ENCODE measurements at regions not wholly inside any gene's neighbourhood (a gene's known extent, or its start where the extent isn't known, plus 50 kb on each side); places are given as distances from the start of the nearest gene placed in this dataset.

DNA sequence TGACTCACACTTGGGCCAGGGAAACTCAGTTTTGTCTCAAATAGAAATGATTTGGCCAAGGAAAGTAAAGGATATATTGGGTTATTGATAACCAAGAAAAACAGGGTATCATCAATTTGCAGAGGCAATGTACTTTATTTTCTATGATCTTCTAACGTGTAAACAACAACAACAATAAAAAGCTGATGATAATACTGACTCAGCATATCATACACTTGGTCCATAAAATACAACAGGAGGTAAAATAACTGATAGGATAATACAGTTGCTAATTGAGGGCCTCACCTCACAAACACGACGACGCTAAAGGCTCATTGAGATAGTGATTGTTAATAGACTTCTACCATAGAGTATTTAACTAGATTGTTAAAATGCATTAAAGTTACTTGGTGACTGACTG lies 774.0 kb upstream of the NOVA1 start:
- Histone ChIP-seq H3K4me1 (ENCODE audit: control insufficient read depth, insufficient read depth, low read length) (no peaks in the 10 kb centered on the region), H3K4me3 (ENCODE audit: low read depth in 2 of 2, low read length in 2 of 2) (no peak overlapping the region), H3K9me3 (ENCODE audit: control insufficient read depth, insufficient read depth, low read depth, low read length) (no peaks in the 10 kb centered on the region), H3K27ac (ENCODE audit: low read length) (no peak overlapping the region), H3K27me3 (ENCODE audit: control insufficient read depth, insufficient read depth, low read length) (no peaks in the 10 kb centered on the region), H3K36me3 (ENCODE audit: control insufficient read depth, insufficient read depth, low read length) (no peaks in the 10 kb centered on the region)
- DNase-seq (ENCODE audit: low read depth, low spot score) (no peak), ATAC-seq (no peak)
- BruUV-seq (replicated peaks) = no TSS peak
- POLR2A ChIA-PET = no interaction called here
- intact Hi-C loops (cut with micrococcal nuclease; ENCODE audit: unreplicated experiment) = no loop called here
- in situ Hi-C loops (cut with HindIII; ENCODE audit: low pct_unique_long_range_greater_than_20kb, low sequenced_read_pairs) = no loop called here
- TF ChIP-seq POLR2AphosphoS5 (IDR thresholded peaks at IDR 0.05; ENCODE audit: low read depth, low read length) (no peak), TCF7L2 (IDR thresholded peaks at IDR 0.05; ENCODE audit: low read depth, low read length) (no peak), SIN3A (IDR thresholded peaks at IDR 0.05; ENCODE audit: borderline replicate concordance, insufficient read depth, low read depth, low read length) (no peak)
- TF ChIP-seq, protein P1, sequence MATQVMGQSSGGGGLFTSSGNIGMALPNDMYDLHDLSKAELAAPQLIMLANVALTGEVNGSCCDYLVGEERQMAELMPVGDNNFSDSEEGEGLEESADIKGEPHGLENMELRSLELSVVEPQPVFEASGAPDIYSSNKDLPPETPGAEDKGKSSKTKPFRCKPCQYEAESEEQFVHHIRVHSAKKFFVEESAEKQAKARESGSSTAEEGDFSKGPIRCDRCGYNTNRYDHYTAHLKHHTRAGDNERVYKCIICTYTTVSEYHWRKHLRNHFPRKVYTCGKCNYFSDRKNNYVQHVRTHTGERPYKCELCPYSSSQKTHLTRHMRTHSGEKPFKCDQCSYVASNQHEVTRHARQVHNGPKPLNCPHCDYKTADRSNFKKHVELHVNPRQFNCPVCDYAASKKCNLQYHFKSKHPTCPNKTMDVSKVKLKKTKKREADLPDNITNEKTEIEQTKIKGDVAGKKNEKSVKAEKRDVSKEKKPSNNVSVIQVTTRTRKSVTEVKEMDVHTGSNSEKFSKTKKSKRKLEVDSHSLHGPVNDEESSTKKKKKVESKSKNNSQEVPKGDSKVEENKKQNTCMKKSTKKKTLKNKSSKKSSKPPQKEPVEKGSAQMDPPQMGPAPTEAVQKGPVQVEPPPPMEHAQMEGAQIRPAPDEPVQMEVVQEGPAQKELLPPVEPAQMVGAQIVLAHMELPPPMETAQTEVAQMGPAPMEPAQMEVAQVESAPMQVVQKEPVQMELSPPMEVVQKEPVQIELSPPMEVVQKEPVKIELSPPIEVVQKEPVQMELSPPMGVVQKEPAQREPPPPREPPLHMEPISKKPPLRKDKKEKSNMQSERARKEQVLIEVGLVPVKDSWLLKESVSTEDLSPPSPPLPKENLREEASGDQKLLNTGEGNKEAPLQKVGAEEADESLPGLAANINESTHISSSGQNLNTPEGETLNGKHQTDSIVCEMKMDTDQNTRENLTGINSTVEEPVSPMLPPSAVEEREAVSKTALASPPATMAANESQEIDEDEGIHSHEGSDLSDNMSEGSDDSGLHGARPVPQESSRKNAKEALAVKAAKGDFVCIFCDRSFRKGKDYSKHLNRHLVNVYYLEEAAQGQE (IDR thresholded peaks at IDR 0.05; ENCODE audit: insufficient read depth in 1 of 2, low read depth in 2 of 2, low read length in 1 of 2) = no peak
- TF ChIP-seq, protein P2, sequence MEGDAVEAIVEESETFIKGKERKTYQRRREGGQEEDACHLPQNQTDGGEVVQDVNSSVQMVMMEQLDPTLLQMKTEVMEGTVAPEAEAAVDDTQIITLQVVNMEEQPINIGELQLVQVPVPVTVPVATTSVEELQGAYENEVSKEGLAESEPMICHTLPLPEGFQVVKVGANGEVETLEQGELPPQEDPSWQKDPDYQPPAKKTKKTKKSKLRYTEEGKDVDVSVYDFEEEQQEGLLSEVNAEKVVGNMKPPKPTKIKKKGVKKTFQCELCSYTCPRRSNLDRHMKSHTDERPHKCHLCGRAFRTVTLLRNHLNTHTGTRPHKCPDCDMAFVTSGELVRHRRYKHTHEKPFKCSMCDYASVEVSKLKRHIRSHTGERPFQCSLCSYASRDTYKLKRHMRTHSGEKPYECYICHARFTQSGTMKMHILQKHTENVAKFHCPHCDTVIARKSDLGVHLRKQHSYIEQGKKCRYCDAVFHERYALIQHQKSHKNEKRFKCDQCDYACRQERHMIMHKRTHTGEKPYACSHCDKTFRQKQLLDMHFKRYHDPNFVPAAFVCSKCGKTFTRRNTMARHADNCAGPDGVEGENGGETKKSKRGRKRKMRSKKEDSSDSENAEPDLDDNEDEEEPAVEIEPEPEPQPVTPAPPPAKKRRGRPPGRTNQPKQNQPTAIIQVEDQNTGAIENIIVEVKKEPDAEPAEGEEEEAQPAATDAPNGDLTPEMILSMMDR (IDR thresholded peaks at IDR 0.05) = no peak
- CTCF ChIA-PET = no interaction called here

GRCh38 chr14:27372771-27373170 lies 774.9 kb upstream of the NOVA1 start:
- no peak for DNase-seq (ENCODE audit: low read depth, low spot score)
- no TSS peak for BruUV-seq (replicated peaks)
- intact Hi-C loops (cut with micrococcal nuclease; ENCODE audit: unreplicated experiment) = no loop called here

More at GRCh38 chr14:27372771-27373170, 774.9 kb upstream of the NOVA1 start:
- Histone ChIP-seq H3K4me3 (ENCODE audit: low read depth in 2 of 2, low read length in 2 of 2) (no peak overlapping the region), H3K36me3 (ENCODE audit: control insufficient read depth, insufficient read depth, low read length) (no peaks in the 10 kb centered on the region), H3K4me1 (ENCODE audit: control insufficient read depth, insufficient read depth, low read length) (no peaks in the 10 kb centered on the region), H3K9me3 (ENCODE audit: control insufficient read depth, insufficient read depth, low read depth, low read length) (no peaks in the 10 kb centered on the region), H3K27ac (ENCODE audit: low read length) (no peak overlapping the region), H3K27me3 (ENCODE audit: control insufficient read depth, insufficient read depth, low read length) (no peaks in the 10 kb centered on the region)
- ChIA-PET POLR2A (no interaction called here), CTCF (no interaction called here)
- in situ Hi-C loops (cut with HindIII; ENCODE audit: low pct_unique_long_range_greater_than_20kb, low sequenced_read_pairs) = no loop called here
- TF ChIP-seq SIN3A (IDR thresholded peaks at IDR 0.05; ENCODE audit: borderline replicate concordance, insufficient read depth, low read depth, low read length) = no peak
- TF ChIP-seq, protein P2 (IDR thresholded peaks at IDR 0.05) = no peak
- TF ChIP-seq POLR2AphosphoS5 (IDR thresholded peaks at IDR 0.05; ENCODE audit: low read depth, low read length) = no peak
- no peak for ATAC-seq
